ENCODE measurements at regions not wholly inside any gene's neighbourhood (a gene's known extent, or its start where the extent isn't known, plus 50 kb on each side); places are given as distances from the start of the nearest gene placed in this dataset.

- intact Hi-C loops (cut with micrococcal nuclease) = no loop called here
- Mint-ChIP-seq H3K27me3 (no peaks in the 10 kb centered on the region), H3K9me3 (no peaks in the 10 kb centered on the region), H3K27ac (peak overlapping the region; percentile 39), H3K36me3 (ENCODE audit: low read depth) (no peaks in the 10 kb centered on the region), H3K4me1 (ENCODE audit: low read depth) (peaks cover 17% of the 10 kb centered on the region), H3K4me3 (peak overlapping the region; percentile 40)
Measured at GRCh38 chr4:71254451-71255012, 84.3 kb upstream of the SLC4A4 start.

GRCh38 chr4:71255976-71256375, 82.8 kb upstream of the SLC4A4 start:
- H3K9me3 Mint-ChIP-seq = no peaks in the 10 kb centered on the region
- no peak overlapping the region for H3K27ac Mint-ChIP-seq
- H3K36me3 Mint-ChIP-seq (ENCODE audit: low read depth) = no peaks in the 10 kb centered on the region
- peaks cover 18% of the 10 kb centered on the region for H3K4me1 Mint-ChIP-seq (ENCODE audit: low read depth)
- H3K4me3 Mint-ChIP-seq = no peak overlapping the region
- intact Hi-C loops (cut with micrococcal nuclease) = no loop called here
- H3K27me3 Mint-ChIP-seq = no peaks in the 10 kb centered on the region

- Mint-ChIP-seq H3K27me3 (no peaks in the 10 kb centered on the region), H3K9me3 (no peaks in the 10 kb centered on the region), H3K36me3 (ENCODE audit: low read depth) (no peaks in the 10 kb centered on the region), H3K4me3 (no peak overlapping the region), H3K27ac (no peak overlapping the region), H3K4me1 (ENCODE audit: low read depth) (peaks cover 24% of the 10 kb centered on the region)
- intact Hi-C loops (cut with micrococcal nuclease) = no loop called here
Measured at GRCh38 chr4:71257761-71258160, 81.1 kb upstream of the SLC4A4 start.

GRCh38 chr4:71258323-71258722, 80.5 kb upstream of the SLC4A4 start:
- Mint-ChIP-seq H3K27me3 (no peaks in the 10 kb centered on the region), H3K27ac (no peak overlapping the region), H3K4me3 (no peak overlapping the region), H3K9me3 (no peaks in the 10 kb centered on the region), H3K36me3 (ENCODE audit: low read depth) (no peaks in the 10 kb centered on the region), H3K4me1 (ENCODE audit: low read depth) (peaks cover 24% of the 10 kb centered on the region)
- intact Hi-C loops (cut with micrococcal nuclease) = no loop called here

GRCh38 chr4:71259280-71259679, 79.5 kb upstream of the SLC4A4 start:
- Mint-ChIP-seq H3K36me3 (ENCODE audit: low read depth) (no peaks in the 10 kb centered on the region), H3K4me3 (no peak overlapping the region)

GRCh38 chr4:71259911-71260331, 78.9 kb upstream of the SLC4A4 start:
- Mint-ChIP-seq H3K36me3 (ENCODE audit: low read depth) (no peaks in the 10 kb centered on the region), H3K27ac (peak overlapping the region; percentile 28), H3K4me1 (ENCODE audit: low read depth) (peaks cover 12% of the 10 kb centered on the region), H3K9me3 (no peaks in the 10 kb centered on the region), H3K27me3 (peaks cover under 1% of the 10 kb centered on the region), H3K4me3 (no peak overlapping the region)
- intact Hi-C loops (cut with micrococcal nuclease) = no loop called here

More at GRCh38 chr4:71259280-71259679, 79.5 kb upstream of the SLC4A4 start:
- Mint-ChIP-seq H3K9me3 (no peaks in the 10 kb centered on the region), H3K4me1 (ENCODE audit: low read depth) (peaks cover 18% of the 10 kb centered on the region), H3K27me3 (no peaks in the 10 kb centered on the region), H3K27ac (peak overlapping the region; percentile 28)
- intact Hi-C loops (cut with micrococcal nuclease) = no loop called here

GRCh38 chr4:71260544-71260943, 78.3 kb upstream of the SLC4A4 start:
- intact Hi-C loops (cut with micrococcal nuclease) = no loop called here
- no peak overlapping the region for H3K27ac Mint-ChIP-seq
- peaks cover 12% of the 10 kb centered on the region for H3K4me1 Mint-ChIP-seq (ENCODE audit: low read depth)
- H3K4me3 Mint-ChIP-seq = no peak overlapping the region
- peaks cover 2% of the 10 kb centered on the region for H3K27me3 Mint-ChIP-seq
- no peaks in the 10 kb centered on the region for H3K9me3 Mint-ChIP-seq
- no peaks in the 10 kb centered on the region for H3K36me3 Mint-ChIP-seq (ENCODE audit: low read depth)

GRCh38 chr4:71261001-71261400, 77.8 kb upstream of the SLC4A4 start:
- H3K27ac Mint-ChIP-seq = no peak overlapping the region
- H3K9me3 Mint-ChIP-seq = no peaks in the 10 kb centered on the region
- intact Hi-C loops (cut with micrococcal nuclease) = no loop called here
- H3K4me3 Mint-ChIP-seq = no peak overlapping the region
- H3K27me3 Mint-ChIP-seq = peaks cover 2% of the 10 kb centered on the region
- no peaks in the 10 kb centered on the region for H3K36me3 Mint-ChIP-seq (ENCODE audit: low read depth)
- H3K4me1 Mint-ChIP-seq (ENCODE audit: low read depth) = peaks cover 12% of the 10 kb centered on the region

GRCh38 chr4:71261633-71262121, 77.1 kb upstream of the SLC4A4 start:
- H3K36me3 Mint-ChIP-seq (ENCODE audit: low read depth) = no peaks in the 10 kb centered on the region
- peaks cover 12% of the 10 kb centered on the region for H3K4me1 Mint-ChIP-seq (ENCODE audit: low read depth)
- peaks cover 2% of the 10 kb centered on the region for H3K27me3 Mint-ChIP-seq
- no peak overlapping the region for H3K27ac Mint-ChIP-seq
- no peak overlapping the region for H3K4me3 Mint-ChIP-seq
- no peaks in the 10 kb centered on the region for H3K9me3 Mint-ChIP-seq
- intact Hi-C loops (cut with micrococcal nuclease) = no loop called here

- intact Hi-C loops (cut with micrococcal nuclease) = no loop called here
- H3K4me1 Mint-ChIP-seq (ENCODE audit: low read depth) = peaks cover 12% of the 10 kb centered on the region
- no peak overlapping the region for H3K4me3 Mint-ChIP-seq
Measured at GRCh38 chr4:71262161-71262560, 76.7 kb upstream of the SLC4A4 start.

GRCh38 chr4:71266090-71266794, 72.6 kb upstream of the SLC4A4 start:
- no peak overlapping the region for H3K27ac Mint-ChIP-seq
- no peaks in the 10 kb centered on the region for H3K9me3 Mint-ChIP-seq
- intact Hi-C loops (cut with micrococcal nuclease) = no loop called here
- no peak overlapping the region for H3K4me3 Mint-ChIP-seq
- peaks cover 6% of the 10 kb centered on the region for H3K4me1 Mint-ChIP-seq (ENCODE audit: low read depth)
- H3K27me3 Mint-ChIP-seq = peaks cover 6% of the 10 kb centered on the region
- no peaks in the 10 kb centered on the region for H3K36me3 Mint-ChIP-seq (ENCODE audit: low read depth)

More at GRCh38 chr4:71262161-71262560, 76.7 kb upstream of the SLC4A4 start:
- Mint-ChIP-seq H3K9me3 (no peaks in the 10 kb centered on the region), H3K27me3 (peaks cover 3% of the 10 kb centered on the region), H3K27ac (no peak overlapping the region), H3K36me3 (ENCODE audit: low read depth) (no peaks in the 10 kb centered on the region)

GRCh38 chr4:71267244-71267643, 71.6 kb upstream of the SLC4A4 start:
- no peaks in the 10 kb centered on the region for H3K4me1 Mint-ChIP-seq (ENCODE audit: low read depth)

GRCh38 chr4:71268166-71268565, 70.7 kb upstream of the SLC4A4 start:
- intact Hi-C loops (cut with micrococcal nuclease) = no loop called here
- H3K4me3 Mint-ChIP-seq = no peak overlapping the region
- H3K9me3 Mint-ChIP-seq = no peaks in the 10 kb centered on the region
- H3K4me1 Mint-ChIP-seq (ENCODE audit: low read depth) = no peaks in the 10 kb centered on the region
- H3K27ac Mint-ChIP-seq = no peak overlapping the region
- H3K36me3 Mint-ChIP-seq (ENCODE audit: low read depth) = no peaks in the 10 kb centered on the region
- H3K27me3 Mint-ChIP-seq = peaks cover 16% of the 10 kb centered on the region

More at GRCh38 chr4:71267244-71267643, 71.6 kb upstream of the SLC4A4 start:
- Mint-ChIP-seq H3K36me3 (ENCODE audit: low read depth) (no peaks in the 10 kb centered on the region), H3K9me3 (no peaks in the 10 kb centered on the region), H3K27ac (no peak overlapping the region), H3K4me3 (no peak overlapping the region), H3K27me3 (peaks cover 13% of the 10 kb centered on the region)
- intact Hi-C loops (cut with micrococcal nuclease) = no loop called here

- H3K27me3 Mint-ChIP-seq = peaks cover 18% of the 10 kb centered on the region
- intact Hi-C loops (cut with micrococcal nuclease) = no loop called here
- H3K4me1 Mint-ChIP-seq (ENCODE audit: low read depth) = no peaks in the 10 kb centered on the region
Measured at GRCh38 chr4:71269233-71269632, 69.6 kb upstream of the SLC4A4 start.

More at GRCh38 chr4:71269233-71269632, 69.6 kb upstream of the SLC4A4 start:
- no peak overlapping the region for H3K4me3 Mint-ChIP-seq
- H3K9me3 Mint-ChIP-seq = no peaks in the 10 kb centered on the region
- H3K36me3 Mint-ChIP-seq (ENCODE audit: low read depth) = no peaks in the 10 kb centered on the region
- H3K27ac Mint-ChIP-seq = no peak overlapping the region
